ENCODE measurements at regions not wholly inside any gene's neighbourhood (a gene's known extent, or its start where the extent isn't known, plus 50 kb on each side); places are given as distances from the start of the nearest gene placed in this dataset.

DNA sequence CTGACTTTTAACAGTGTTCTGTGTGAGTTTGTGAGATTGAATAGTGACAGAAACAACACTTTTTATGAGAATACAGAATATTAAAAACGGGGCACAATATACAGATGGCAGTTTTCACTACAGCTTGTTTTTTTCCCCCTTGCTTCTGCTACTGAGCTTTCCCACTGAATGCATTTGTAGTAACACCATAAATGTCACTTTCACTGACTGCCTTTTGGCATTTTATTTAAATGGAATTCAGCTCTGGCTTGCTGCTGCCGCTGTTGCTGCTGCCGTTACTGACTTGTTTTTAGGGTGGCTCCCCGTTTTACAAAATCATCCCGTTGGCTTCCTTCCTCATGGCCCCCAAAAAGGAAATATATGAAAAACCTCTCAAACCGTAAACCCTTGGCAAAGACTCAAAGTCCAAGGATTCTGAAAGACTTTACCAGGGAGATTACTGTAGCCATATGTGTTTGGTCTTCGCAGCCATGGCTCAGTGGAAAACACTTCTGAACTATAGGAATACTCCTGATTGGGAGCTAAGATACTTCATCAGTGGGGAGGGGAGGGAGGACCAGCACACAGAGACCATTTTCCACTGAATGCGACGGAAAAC is 151.0 kb downstream of the NUF2 start:
- no peaks in the 10 kb centered on the region for H3K9me3 ChIP-seq (replicated peaks; ENCODE audit: control insufficient read depth, insufficient read depth, low read length)
- no peak overlapping the region for H3K9ac ChIP-seq (replicated peaks; ENCODE audit: extremely low read depth, insufficient read depth, low read length)
- H3K27ac ChIP-seq (ENCODE audit: insufficient read depth, low read depth, low read length) = no peak overlapping the region
- BruUV-seq (replicated peaks) = no TSS peak
- H3K9me1 ChIP-seq (replicated peaks; ENCODE audit: control insufficient read depth, extremely low read depth, insufficient read depth, low read length) = no peaks in the 10 kb centered on the region
- intact Hi-C loops (cut with micrococcal nuclease) (no loop called here), dilution Hi-C loops (cut with MboI; ENCODE audit: extremely low pct_ligation_motif_present, low sequenced_read_pairs) (no loop called here)
- no peaks in the 10 kb centered on the region for H3K27me3 ChIP-seq (ENCODE audit: control insufficient read depth in 2 of 2, insufficient read depth in 2 of 2, low read length in 2 of 2)
- POLR2A ChIA-PET = no interaction called here
- H4K20me1 ChIP-seq (replicated peaks; ENCODE audit: control insufficient read depth, extremely low read depth, insufficient read depth, low read length) = no peaks in the 10 kb centered on the region
- TF ChIP-seq GATA2 (IDR thresholded peaks at IDR 0.05; ENCODE audit: insufficient read depth, insufficient read length, low read depth, low read length) (no peak), MYC (IDR thresholded peaks at IDR 0.05; ENCODE audit: low read depth, low read length) (no peak), POLR2A (IDR thresholded peaks at IDR 0.05; ENCODE audit: low read depth, low read length) (no peak), EZH2 (IDR thresholded peaks at IDR 0.05; ENCODE audit: borderline replicate concordance, low read depth, low read length, severe bottlenecking) (no peak), FOS (IDR thresholded peaks at IDR 0.05; ENCODE audit: borderline replicate concordance, insufficient read depth, low read length) (no peak), JUN (IDR thresholded peaks at IDR 0.05; ENCODE audit: borderline replicate concordance, insufficient read depth, insufficient read length, low read depth) (no peak), POLR2AphosphoS5 (IDR thresholded peaks at IDR 0.05; ENCODE audit: insufficient read depth, low read depth, low read length) (no peak)
- TF ChIP-seq, protein P1, sequence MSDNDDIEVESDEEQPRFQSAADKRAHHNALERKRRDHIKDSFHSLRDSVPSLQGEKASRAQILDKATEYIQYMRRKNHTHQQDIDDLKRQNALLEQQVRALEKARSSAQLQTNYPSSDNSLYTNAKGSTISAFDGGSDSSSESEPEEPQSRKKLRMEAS (IDR thresholded peaks at IDR 0.05; ENCODE audit: insufficient read depth, insufficient read length) = no peak
- no peak overlapping the region for H3K4me2 ChIP-seq (ENCODE audit: insufficient read depth, low read length)
- DNase-seq (ENCODE audit: low read depth, low spot score) = no peak
- H2AFZ ChIP-seq (ENCODE audit: low read depth, low read length) = no peak overlapping the region
- no peaks in the 10 kb centered on the region for H3K36me3 ChIP-seq (ENCODE audit: control insufficient read depth in 2 of 2, extremely low read depth in 1 of 2, insufficient read depth in 2 of 2, low read length in 2 of 2)
- CTCF ChIA-PET = no interaction called here
- FAIRE-seq = no peak
- no peaks in the 10 kb centered on the region for H3K4me1 ChIP-seq (ENCODE audit: control insufficient read depth, extremely low read depth, insufficient read depth, low read length)
- no peak overlapping the region for H3K4me3 ChIP-seq (replicated peaks in 1 of 3; ENCODE audit: insufficient read depth in 1 of 3, low read depth in 1 of 3, low read length in 3 of 3)
- no peaks in the 10 kb centered on the region for H3K79me2 ChIP-seq (ENCODE audit: control insufficient read depth, insufficient read depth, low read length)

DNA sequence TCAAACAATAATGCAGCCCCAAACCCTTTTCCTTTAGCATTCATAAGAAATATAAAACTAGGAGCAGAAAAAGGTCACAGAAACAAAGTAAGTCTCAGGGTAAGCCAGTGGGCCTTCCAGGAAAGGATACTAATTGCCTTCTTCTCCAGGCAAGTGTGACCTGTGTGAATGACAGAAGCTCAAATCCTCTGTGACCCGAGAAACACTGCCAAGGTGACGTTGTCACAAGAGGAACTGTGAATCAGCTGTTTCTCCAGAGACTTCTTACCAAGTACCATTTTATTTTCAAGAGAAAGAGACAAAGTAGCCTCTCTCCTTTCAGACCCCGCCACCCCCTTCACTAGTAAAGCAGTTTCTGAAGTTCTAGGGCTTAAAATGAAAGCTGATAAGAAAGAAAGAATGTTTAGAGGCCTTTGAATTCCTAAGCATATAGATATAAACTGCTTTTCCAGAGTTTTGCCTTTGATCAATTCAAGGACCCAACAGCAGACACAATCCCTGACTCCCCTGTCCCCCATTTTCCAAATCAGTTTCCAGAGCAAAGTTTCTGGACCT is 155.6 kb downstream of the NUF2 start:
- no TSS peak for BruUV-seq (replicated peaks)
- dilution Hi-C loops (cut with MboI; ENCODE audit: extremely low pct_ligation_motif_present, low sequenced_read_pairs) = no loop called here

More for the DNA sequence above, 155.6 kb downstream of the NUF2 start:
- no peaks in the 10 kb centered on the region for H3K36me3 ChIP-seq (ENCODE audit: control insufficient read depth in 2 of 2, extremely low read depth in 1 of 2, insufficient read depth in 2 of 2, low read length in 2 of 2)
- H3K4me3 ChIP-seq (replicated peaks in 1 of 3; ENCODE audit: insufficient read depth in 1 of 3, low read depth in 1 of 3, low read length in 3 of 3) = no peak overlapping the region
- no peak overlapping the region for H3K4me2 ChIP-seq (ENCODE audit: insufficient read depth, low read length)
- FAIRE-seq (no peak), DNase-seq (ENCODE audit: low read depth, low spot score) (no peak)
- no peaks in the 10 kb centered on the region for H3K79me2 ChIP-seq (ENCODE audit: control insufficient read depth, insufficient read depth, low read length)
- no peak overlapping the region for H3K9ac ChIP-seq (replicated peaks; ENCODE audit: extremely low read depth, insufficient read depth, low read length)
- no peaks in the 10 kb centered on the region for H3K9me1 ChIP-seq (replicated peaks; ENCODE audit: control insufficient read depth, extremely low read depth, insufficient read depth, low read length)
- no peak for TF ChIP-seq EZH2 (IDR thresholded peaks at IDR 0.05; ENCODE audit: borderline replicate concordance, low read depth, low read length, severe bottlenecking)
- TF ChIP-seq, protein P2, sequence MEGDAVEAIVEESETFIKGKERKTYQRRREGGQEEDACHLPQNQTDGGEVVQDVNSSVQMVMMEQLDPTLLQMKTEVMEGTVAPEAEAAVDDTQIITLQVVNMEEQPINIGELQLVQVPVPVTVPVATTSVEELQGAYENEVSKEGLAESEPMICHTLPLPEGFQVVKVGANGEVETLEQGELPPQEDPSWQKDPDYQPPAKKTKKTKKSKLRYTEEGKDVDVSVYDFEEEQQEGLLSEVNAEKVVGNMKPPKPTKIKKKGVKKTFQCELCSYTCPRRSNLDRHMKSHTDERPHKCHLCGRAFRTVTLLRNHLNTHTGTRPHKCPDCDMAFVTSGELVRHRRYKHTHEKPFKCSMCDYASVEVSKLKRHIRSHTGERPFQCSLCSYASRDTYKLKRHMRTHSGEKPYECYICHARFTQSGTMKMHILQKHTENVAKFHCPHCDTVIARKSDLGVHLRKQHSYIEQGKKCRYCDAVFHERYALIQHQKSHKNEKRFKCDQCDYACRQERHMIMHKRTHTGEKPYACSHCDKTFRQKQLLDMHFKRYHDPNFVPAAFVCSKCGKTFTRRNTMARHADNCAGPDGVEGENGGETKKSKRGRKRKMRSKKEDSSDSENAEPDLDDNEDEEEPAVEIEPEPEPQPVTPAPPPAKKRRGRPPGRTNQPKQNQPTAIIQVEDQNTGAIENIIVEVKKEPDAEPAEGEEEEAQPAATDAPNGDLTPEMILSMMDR (IDR thresholded peaks at IDR 0.05; ENCODE audit: extremely low read depth in 1 of 2, insufficient read depth in 1 of 2, low read depth in 1 of 2, low read length in 2 of 2) = no peak
- no peak for TF ChIP-seq POLR2A (IDR thresholded peaks at IDR 0.05; ENCODE audit: low read depth, low read length)
- TF ChIP-seq GATA2 (IDR thresholded peaks at IDR 0.05; ENCODE audit: insufficient read depth, insufficient read length, low read depth, low read length) = no peak
- TF ChIP-seq POLR2AphosphoS5 (IDR thresholded peaks at IDR 0.05; ENCODE audit: insufficient read depth, low read depth, low read length) = no peak
- TF ChIP-seq, protein P1 (IDR thresholded peaks at IDR 0.05; ENCODE audit: insufficient read depth, insufficient read length) = no peak
- no peak for TF ChIP-seq JUN (IDR thresholded peaks at IDR 0.05; ENCODE audit: borderline replicate concordance, insufficient read depth, insufficient read length, low read depth)
- no peaks in the 10 kb centered on the region for H3K9me3 ChIP-seq (replicated peaks; ENCODE audit: control insufficient read depth, insufficient read depth, low read length)
- no peaks in the 10 kb centered on the region for H4K20me1 ChIP-seq (replicated peaks; ENCODE audit: control insufficient read depth, extremely low read depth, insufficient read depth, low read length)
- ChIA-PET POLR2A (no interaction called here), CTCF (no interaction called here)
- H2AFZ ChIP-seq (ENCODE audit: low read depth, low read length) = no peak overlapping the region
- no peak overlapping the region for H3K27ac ChIP-seq (ENCODE audit: insufficient read depth, low read depth, low read length)
- intact Hi-C loops (cut with micrococcal nuclease) = no loop called here
- no peaks in the 10 kb centered on the region for H3K27me3 ChIP-seq (ENCODE audit: control insufficient read depth in 2 of 2, insufficient read depth in 2 of 2, low read length in 2 of 2)
- no peaks in the 10 kb centered on the region for H3K4me1 ChIP-seq (ENCODE audit: control insufficient read depth, extremely low read depth, insufficient read depth, low read length)
